Activated naive CD4-positive, alpha-beta T cell treated with anti-CD3 and anti-CD28 coated beads, Interleukin-2, amount 50 U/mL, for 24 hours (primary cell): ENCODE measurements at regions not wholly inside any gene's neighbourhood (a gene's known extent, or its start where the extent isn't known, plus 50 kb on each side); places are given as distances from the start of the nearest gene placed in this dataset.
"Not testable (repeated sequence)": the region's sequence is repeated elsewhere in the genome, so short reads cannot be mapped to it uniquely, and the experiment has no call there.

Experiments
- H3K27ac Mint-ChIP-seq: one replicate; pipeline ENCODE4 v1.8.0; 2021; ENCODE audit warnings: mild to moderate bottlenecking, mixed read lengths
- H3K27me3 Mint-ChIP-seq: one replicate; pipeline ENCODE4 v1.8.0; 2021; ENCODE audit warnings: mixed read lengths
- H3K36me3 Mint-ChIP-seq: one replicate; pipeline ENCODE4 v1.8.0; 2021; ENCODE audit warnings: mixed read lengths
- H3K4me1 Mint-ChIP-seq: one replicate; pipeline ENCODE4 v1.8.0; 2021; ENCODE audit warnings: mixed read lengths
- H3K4me3 Mint-ChIP-seq: one replicate; pipeline ENCODE4 v1.8.0; 2021; ENCODE audit warnings: mild to moderate bottlenecking, mixed read lengths
- H3K9me3 Mint-ChIP-seq: one replicate; pipeline ENCODE4 v1.8.0; 2021; ENCODE audit warnings: mixed read lengths

GRCh38 chr6:140660295-140660694 lies 1285.8 kb upstream of the CITED2 start:
- H3K27ac Mint-ChIP-seq: no peak overlapping the region
- no peaks in the 10 kb centered on the region for H3K4me1 Mint-ChIP-seq
- no peaks in the 10 kb centered on the region for H3K36me3 Mint-ChIP-seq
- no peak overlapping the region for H3K4me3 Mint-ChIP-seq
- H3K9me3 Mint-ChIP-seq: no peaks in the 10 kb centered on the region
- H3K27me3 Mint-ChIP-seq: peaks cover 3% of the 10 kb centered on the region

GRCh38 chr6:140653972-140654371 lies 1279.5 kb upstream of the CITED2 start:
- Mint-ChIP-seq H3K27ac (no peak overlapping the region), H3K4me1 (no peaks in the 10 kb centered on the region), H3K9me3 (no peaks in the 10 kb centered on the region), H3K4me3 (no peak overlapping the region), H3K27me3 (peaks cover 3% of the 10 kb centered on the region), H3K36me3 (no peaks in the 10 kb centered on the region)

GRCh38 chr6:140653506-140653905 lies 1279.1 kb upstream of the CITED2 start:
- Mint-ChIP-seq H3K9me3 (no peaks in the 10 kb centered on the region), H3K4me3 (no peak overlapping the region), H3K4me1 (no peaks in the 10 kb centered on the region), H3K36me3 (no peaks in the 10 kb centered on the region), H3K27ac (no peak overlapping the region), H3K27me3 (peaks cover 3% of the 10 kb centered on the region)

GRCh38 chr6:140649502-140649901 lies 1275.1 kb upstream of the CITED2 start:
- not testable (repeated sequence) for H3K4me1 Mint-ChIP-seq, H3K36me3 Mint-ChIP-seq

GRCh38 chr6:140647322-140647721 lies 1272.9 kb upstream of the CITED2 start:
- H3K9me3 Mint-ChIP-seq: peaks cover 13% of the 10 kb centered on the region
- not testable (repeated sequence) for H3K4me3 Mint-ChIP-seq, H3K36me3 Mint-ChIP-seq, H3K4me1 Mint-ChIP-seq, H3K27ac Mint-ChIP-seq, H3K27me3 Mint-ChIP-seq

More at GRCh38 chr6:140649502-140649901, 1275.1 kb upstream of the CITED2 start:
- not testable (repeated sequence) for H3K27ac Mint-ChIP-seq, H3K27me3 Mint-ChIP-seq, H3K4me3 Mint-ChIP-seq
- peaks cover 11% of the 10 kb centered on the region for H3K9me3 Mint-ChIP-seq

GRCh38 chr6:140644017-140644416 lies 1269.6 kb upstream of the CITED2 start:
- Mint-ChIP-seq H3K36me3 (no peaks in the 10 kb centered on the region), H3K9me3 (peaks cover 15% of the 10 kb centered on the region), H3K4me1 (no peaks in the 10 kb centered on the region), H3K27me3 (peaks cover 1% of the 10 kb centered on the region), H3K4me3 (no peak overlapping the region), H3K27ac (no peak overlapping the region)

GRCh38 chr6:140641412-140641811 lies 1267.0 kb upstream of the CITED2 start:
- H3K27ac Mint-ChIP-seq: no peak overlapping the region

GRCh38 chr6:140636908-140637402 lies 1262.5 kb upstream of the CITED2 start:
- Mint-ChIP-seq H3K27me3 (peaks cover 1% of the 10 kb centered on the region), H3K27ac (no peak overlapping the region), H3K4me1 (no peaks in the 10 kb centered on the region), H3K4me3 (no peak overlapping the region), H3K36me3 (no peaks in the 10 kb centered on the region), H3K9me3 (no peaks in the 10 kb centered on the region)

More at GRCh38 chr6:140641412-140641811, 1267.0 kb upstream of the CITED2 start:
- H3K27me3 Mint-ChIP-seq: peaks cover 1% of the 10 kb centered on the region
- H3K9me3 Mint-ChIP-seq: peaks cover 5% of the 10 kb centered on the region
- no peak overlapping the region for H3K4me3 Mint-ChIP-seq
- H3K4me1 Mint-ChIP-seq: no peaks in the 10 kb centered on the region
- H3K36me3 Mint-ChIP-seq: no peaks in the 10 kb centered on the region

GRCh38 chr6:140636271-140636907 lies 1261.9 kb upstream of the CITED2 start:
- Mint-ChIP-seq H3K27me3 (peaks cover 1% of the 10 kb centered on the region), H3K9me3 (no peaks in the 10 kb centered on the region), H3K36me3 (no peaks in the 10 kb centered on the region), H3K27ac (no peak overlapping the region), H3K4me1 (no peaks in the 10 kb centered on the region), H3K4me3 (no peak overlapping the region)

- Mint-ChIP-seq H3K27ac (no peak overlapping the region), H3K4me3 (no peak overlapping the region), H3K36me3 (peaks cover 2% of the 10 kb centered on the region), H3K27me3 (peaks cover 2% of the 10 kb centered on the region), H3K4me1 (no peaks in the 10 kb centered on the region), H3K9me3 (peaks cover 12% of the 10 kb centered on the region)
Observed at GRCh38 chr6:140627002-140627401, 1252.6 kb upstream of the CITED2 start.

GRCh38 chr6:140623498-140623897 lies 1249.0 kb upstream of the CITED2 start:
- peaks cover 12% of the 10 kb centered on the region for H3K9me3 Mint-ChIP-seq
- H3K27me3 Mint-ChIP-seq: peaks cover 8% of the 10 kb centered on the region
- no peak overlapping the region for H3K4me3 Mint-ChIP-seq
- H3K27ac Mint-ChIP-seq: no peak overlapping the region
- no peaks in the 10 kb centered on the region for H3K4me1 Mint-ChIP-seq
- H3K36me3 Mint-ChIP-seq: peaks cover 2% of the 10 kb centered on the region

- Mint-ChIP-seq H3K4me3 (no peak overlapping the region), H3K36me3 (peaks cover under 1% of the 10 kb centered on the region), H3K9me3 (peaks cover 3% of the 10 kb centered on the region), H3K27ac (no peak overlapping the region), H3K27me3 (peaks cover 7% of the 10 kb centered on the region), H3K4me1 (no peaks in the 10 kb centered on the region)
Observed at GRCh38 chr6:140620496-140620895, 1246.0 kb upstream of the CITED2 start.

- Mint-ChIP-seq H3K36me3 (no peaks in the 10 kb centered on the region), H3K9me3 (no peaks in the 10 kb centered on the region), H3K4me3 (no peak overlapping the region), H3K27ac (no peak overlapping the region), H3K27me3 (no peaks in the 10 kb centered on the region), H3K4me1 (no peaks in the 10 kb centered on the region)
Observed at GRCh38 chr6:140609956-140610355, 1235.5 kb upstream of the CITED2 start.

GRCh38 chr6:140609321-140609720 lies 1234.9 kb upstream of the CITED2 start:
- Mint-ChIP-seq H3K9me3 (no peaks in the 10 kb centered on the region), H3K27ac (no peak overlapping the region), H3K4me1 (no peaks in the 10 kb centered on the region), H3K4me3 (no peak overlapping the region), H3K36me3 (no peaks in the 10 kb centered on the region), H3K27me3 (no peaks in the 10 kb centered on the region)

GRCh38 chr6:140604786-140605185 lies 1230.3 kb upstream of the CITED2 start:
- H3K27ac Mint-ChIP-seq: no peak overlapping the region
- H3K36me3 Mint-ChIP-seq: no peaks in the 10 kb centered on the region
- no peaks in the 10 kb centered on the region for H3K27me3 Mint-ChIP-seq
- H3K9me3 Mint-ChIP-seq: no peaks in the 10 kb centered on the region
- H3K4me3 Mint-ChIP-seq: no peak overlapping the region
- no peaks in the 10 kb centered on the region for H3K4me1 Mint-ChIP-seq

GRCh38 chr6:140602431-140603248 lies 1228.2 kb upstream of the CITED2 start:
- H3K9me3 Mint-ChIP-seq: no peaks in the 10 kb centered on the region
- no peak overlapping the region for H3K4me3 Mint-ChIP-seq
- H3K27ac Mint-ChIP-seq: no peak overlapping the region
- H3K4me1 Mint-ChIP-seq: no peaks in the 10 kb centered on the region
- H3K27me3 Mint-ChIP-seq: no peaks in the 10 kb centered on the region
- H3K36me3 Mint-ChIP-seq: no peaks in the 10 kb centered on the region
